Fibroblast of villous mesenchyme (primary cell): ENCODE measurements at regions not wholly inside any gene's neighbourhood (a gene's known extent, or its start where the extent isn't known, plus 50 kb on each side); places are given as distances from the start of the nearest gene placed in this dataset.

Source experiments
- DNase-seq: peaks from one replicate; pipeline ENCODE4 v3.0.0-alpha.2; 2010; ENCODE audit warnings: low read depth
- H3K4me3 ChIP-seq: 2 replicates; pipeline ENCODE4 v1.5.1; 2011; ENCODE audit warnings: low read depth, mild to moderate bottlenecking, low read length
- CTCF ChIP-seq: IDR thresholded peaks from 2 replicates; pipeline ENCODE4 v1.5.1; 2012; ENCODE audit warnings: low read depth, mild to moderate bottlenecking, low read length; ENCODE audit not compliant: insufficient read depth

- no peak for DNase-seq
- H3K4me3 ChIP-seq = no peak overlapping the region
- no peak for TF ChIP-seq CTCF
Observed at GRCh38 chr5:5071554-5071953, 68.6 kb upstream of the ADAMTS16 start.

- no peak overlapping the region for H3K4me3 ChIP-seq
- no peak for DNase-seq
- no peak for TF ChIP-seq CTCF
Observed at GRCh38 chr5:5077236-5077635, 62.9 kb upstream of the ADAMTS16 start.

GRCh38 chr5:5078009-5078897 lies 61.9 kb upstream of the ADAMTS16 start:
- DNase-seq = no peak
- TF ChIP-seq CTCF = no peak
- H3K4me3 ChIP-seq = no peak overlapping the region

- no peak for DNase-seq
- no peak overlapping the region for H3K4me3 ChIP-seq
- no peak for TF ChIP-seq CTCF
Observed at GRCh38 chr5:5079876-5080275, 60.3 kb upstream of the ADAMTS16 start.

- TF ChIP-seq CTCF = no peak
- DNase-seq = no peak
- H3K4me3 ChIP-seq = no peak overlapping the region
Observed at GRCh38 chr5:5080790-5081189, 59.3 kb upstream of the ADAMTS16 start.

DNA sequence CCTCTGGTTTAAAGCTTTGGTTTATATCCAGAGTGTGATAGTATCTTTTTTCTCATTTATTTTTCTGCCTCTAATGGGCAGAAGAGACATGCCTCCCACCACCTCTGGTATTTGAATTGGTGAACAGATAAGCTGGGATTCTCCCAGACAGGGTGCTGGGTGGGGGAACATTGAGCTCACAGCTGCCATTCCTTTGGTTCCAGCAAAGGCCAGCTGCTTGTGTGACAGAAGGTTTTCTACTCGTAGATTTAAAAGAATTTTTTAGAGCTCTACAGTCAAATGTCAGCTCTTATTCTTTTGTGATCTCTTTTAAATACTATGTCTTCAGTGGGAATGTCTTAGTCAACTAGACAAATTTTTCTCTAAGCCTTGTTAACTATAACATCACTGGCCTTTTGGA lies 54.7 kb upstream of the ADAMTS16 start:
- DNase-seq = no peak
- no peak for TF ChIP-seq CTCF
- H3K4me3 ChIP-seq = no peak overlapping the region
